GM19397 (cell line): ENCODE measurements at regions not wholly inside any gene's neighbourhood (a gene's known extent, or its start where the extent isn't known, plus 50 kb on each side); places are given as distances from the start of the nearest gene placed in this dataset.
"Not testable (repeated sequence)": the region's sequence is repeated elsewhere in the genome, so short reads cannot be mapped to it uniquely, and the experiment has no call there.

Experiments
- ATAC-seq: cut with Tn5 transposase; IDR thresholded peaks from one replicate; pipeline ENCODE4 v1.9.1; 2021; ENCODE audit warnings: mild to moderate bottlenecking, moderate library complexity; ENCODE audit not compliant: unreplicated experiment

DNA sequence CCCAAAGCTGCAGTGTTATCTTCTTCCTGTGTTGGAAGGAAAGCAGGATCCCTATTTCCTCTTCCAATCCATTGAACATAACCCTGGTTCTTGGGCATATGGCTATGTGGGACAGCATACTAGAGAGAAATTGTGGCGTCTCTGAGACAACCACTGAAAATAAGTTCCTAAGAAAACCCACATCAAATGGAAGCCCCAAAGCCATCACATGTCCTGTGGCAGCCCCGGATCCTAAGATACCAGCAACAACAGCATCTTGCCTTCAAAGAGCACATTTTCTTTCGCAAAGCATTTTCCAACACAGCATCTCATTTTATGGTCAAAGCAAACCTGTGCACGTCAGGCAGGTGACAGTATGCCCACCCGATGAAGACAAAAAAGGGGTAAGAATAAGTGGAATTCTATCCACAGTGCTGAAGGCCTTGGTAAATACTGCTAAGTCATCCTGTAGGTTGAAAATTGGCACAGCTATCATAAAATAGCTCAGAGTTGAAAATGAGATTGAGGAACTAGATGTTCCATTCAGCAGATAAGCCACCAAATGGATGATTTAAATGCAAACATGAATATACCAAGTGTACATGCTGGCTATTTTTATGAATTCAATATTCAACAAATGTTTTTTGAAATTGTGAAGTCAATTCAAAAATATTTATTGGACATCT lies 232.2 kb downstream of the DLEU7 start:
- ATAC-seq, result no peak

- ATAC-seq, result no peak
Measured at GRCh38 chr13:50612717-50613116, 230.8 kb downstream of the DLEU7 start.

GRCh38 chr13:50613356-50613831 lies 230.1 kb downstream of the DLEU7 start:
- ATAC-seq, result no peak

- ATAC-seq, result no peak
Measured at GRCh38 chr13:50615234-50615633, 228.3 kb downstream of the DLEU7 start.

- ATAC-seq, result no peak
Measured at GRCh38 chr13:50616101-50616500, 227.4 kb downstream of the DLEU7 start.

DNA sequence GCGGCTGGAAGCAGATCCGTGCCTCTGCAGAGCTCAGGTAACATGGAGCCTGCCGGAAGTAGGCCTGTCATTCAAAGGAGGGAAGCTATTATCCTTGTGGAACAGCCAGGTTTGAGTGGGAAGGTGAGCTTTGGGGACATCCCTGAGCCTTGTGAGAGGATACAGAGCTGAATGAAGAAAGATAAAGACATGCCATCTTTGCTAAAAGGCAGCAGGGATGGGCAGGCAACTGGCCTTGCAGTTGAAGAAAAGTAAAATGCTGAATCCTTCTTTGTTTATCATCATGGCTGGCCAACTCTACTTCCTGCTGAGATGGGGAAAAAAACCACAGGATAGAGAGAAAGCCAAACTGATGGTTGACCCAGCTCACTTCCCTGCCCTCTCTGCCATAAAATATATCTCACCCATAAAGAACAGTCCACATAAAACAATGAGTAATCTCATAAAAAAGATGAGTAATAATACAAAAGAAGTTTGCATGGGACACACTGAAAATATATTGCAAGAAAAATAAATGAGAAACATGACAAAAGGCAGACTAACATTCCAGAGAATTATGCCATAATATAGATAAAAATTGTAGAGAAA lies 226.3 kb downstream of the DLEU7 start:
- no peak for ATAC-seq

DNA sequence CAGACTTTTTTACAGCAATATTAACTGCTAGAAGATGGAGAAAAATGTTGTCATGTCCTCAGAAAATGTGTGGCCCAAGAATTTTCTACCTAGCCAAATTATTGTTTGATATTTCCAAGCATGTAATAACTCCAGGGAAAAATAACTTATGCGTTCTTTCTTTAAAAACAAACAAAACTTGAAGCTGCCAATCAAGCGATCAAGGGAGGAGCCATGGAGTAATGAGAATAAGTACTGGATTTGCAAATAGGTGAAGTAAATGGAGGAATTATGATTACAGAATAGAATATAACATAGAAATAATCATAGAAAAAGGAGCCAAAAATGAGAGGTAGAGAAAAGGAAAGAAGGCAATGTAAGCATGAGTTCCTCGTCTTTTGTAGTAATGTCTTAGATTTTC lies 225.3 kb downstream of the DLEU7 start:
- ATAC-seq, result no peak

GRCh38 chr13:50626101-50626547 lies 217.4 kb downstream of the DLEU7 start:
- no peak for ATAC-seq

DNA sequence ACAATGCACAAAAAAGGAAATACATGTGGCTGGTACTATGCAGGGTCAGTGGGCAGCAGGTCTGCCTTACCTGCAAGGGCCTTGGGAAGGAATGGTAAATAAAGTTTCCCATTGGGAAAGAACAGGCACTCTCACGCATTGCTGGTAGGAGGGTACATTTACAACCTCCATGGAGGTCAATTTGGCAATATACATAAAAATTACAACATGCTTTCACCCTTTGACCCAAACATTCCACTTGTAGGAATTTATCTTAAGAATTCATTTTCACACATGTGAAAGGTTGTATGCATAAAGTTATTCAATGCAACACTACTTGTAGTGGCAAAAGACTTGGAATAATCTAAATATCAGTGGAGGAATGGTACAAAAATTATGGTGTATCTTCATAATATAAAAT lies 216.4 kb downstream of the DLEU7 start:
- ATAC-seq, result no peak

DNA sequence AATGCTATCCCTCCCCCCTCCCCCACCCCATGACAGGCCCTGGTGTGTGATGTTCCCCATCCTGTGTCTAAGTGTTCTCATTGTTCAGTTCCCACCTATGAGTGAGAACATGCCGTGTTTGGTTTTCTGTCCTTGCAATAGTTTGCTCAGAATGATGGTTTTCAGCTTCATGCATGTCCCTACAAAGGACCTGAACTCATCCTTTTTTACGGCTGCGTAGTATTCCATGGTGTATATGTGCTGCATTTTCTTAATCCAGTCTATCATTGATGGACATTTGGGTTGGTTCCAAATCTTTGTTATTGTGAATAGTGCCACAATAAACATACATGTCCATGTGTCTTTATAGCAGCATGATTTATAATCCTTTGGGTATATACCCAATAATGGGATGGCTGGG lies 215.0 kb downstream of the DLEU7 start:
- ATAC-seq, result not testable (repeated sequence)

DNA sequence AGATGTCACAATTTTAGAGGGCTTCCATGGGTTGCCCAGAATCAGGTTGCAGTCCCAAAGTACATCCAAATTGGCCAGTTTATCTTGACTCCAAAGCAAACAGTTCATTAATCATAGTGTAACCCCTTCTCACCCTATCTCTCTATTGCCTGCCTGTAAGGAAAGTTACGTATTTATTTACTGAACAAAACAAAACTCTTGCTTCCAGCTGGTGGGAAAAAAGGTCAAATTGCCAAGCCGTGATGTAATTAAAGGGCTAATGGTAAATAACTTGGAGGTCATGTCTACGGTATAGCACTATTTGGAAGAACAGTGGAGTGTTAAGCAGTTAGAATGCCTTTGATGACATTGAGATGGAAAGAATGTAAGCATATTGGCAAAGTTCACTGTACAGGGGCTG lies 214.0 kb downstream of the DLEU7 start:
- no peak for ATAC-seq

DNA sequence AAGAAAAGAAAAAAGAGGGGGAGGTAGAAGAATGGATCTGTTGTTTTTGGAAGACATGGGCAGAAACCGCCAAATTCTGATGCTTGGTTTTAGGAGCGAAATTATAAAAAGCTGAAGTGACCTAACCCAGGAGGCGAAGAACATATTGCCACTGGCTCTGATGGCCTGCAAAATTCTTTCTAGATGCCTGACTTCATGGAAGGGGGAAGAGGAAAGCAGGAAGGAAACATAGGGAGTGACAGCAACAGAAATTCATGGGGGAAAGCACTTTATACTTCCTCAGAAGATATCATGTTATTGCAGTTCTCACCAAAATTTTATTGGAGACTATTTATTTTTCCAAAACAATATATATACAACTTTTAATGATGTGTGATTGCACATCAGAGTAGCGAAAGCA lies 213.5 kb downstream of the DLEU7 start:
- no peak for ATAC-seq

- ATAC-seq, result no peak
Measured at GRCh38 chr13:50631041-50631440, 212.5 kb downstream of the DLEU7 start.

- no peak for ATAC-seq
Measured at GRCh38 chr13:50634339-50634738, 209.2 kb downstream of the DLEU7 start.

DNA sequence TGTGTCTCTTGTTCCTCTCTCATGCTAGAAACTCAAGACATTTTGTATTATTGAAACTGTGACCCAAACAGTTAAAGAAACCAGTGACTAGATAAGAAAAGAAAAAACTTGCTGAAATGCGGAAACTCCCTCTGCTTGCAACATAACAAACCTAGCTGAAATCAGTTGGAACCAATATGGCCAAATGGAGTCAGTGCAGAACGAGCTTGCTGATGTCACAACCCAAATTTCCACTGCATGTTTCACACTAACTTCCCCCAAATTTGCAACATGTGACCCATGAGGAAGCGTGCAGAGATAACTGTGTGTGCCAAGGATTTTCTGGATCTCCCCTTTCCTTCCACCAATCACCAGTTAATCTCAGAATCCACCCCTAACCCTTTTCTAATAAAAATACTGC lies 208.0 kb downstream of the DLEU7 start:
- peak; percentile 60 for ATAC-seq

GRCh38 chr13:50636007-50636704 lies 207.3 kb downstream of the DLEU7 start:
- peak; percentile 83 for ATAC-seq

DNA sequence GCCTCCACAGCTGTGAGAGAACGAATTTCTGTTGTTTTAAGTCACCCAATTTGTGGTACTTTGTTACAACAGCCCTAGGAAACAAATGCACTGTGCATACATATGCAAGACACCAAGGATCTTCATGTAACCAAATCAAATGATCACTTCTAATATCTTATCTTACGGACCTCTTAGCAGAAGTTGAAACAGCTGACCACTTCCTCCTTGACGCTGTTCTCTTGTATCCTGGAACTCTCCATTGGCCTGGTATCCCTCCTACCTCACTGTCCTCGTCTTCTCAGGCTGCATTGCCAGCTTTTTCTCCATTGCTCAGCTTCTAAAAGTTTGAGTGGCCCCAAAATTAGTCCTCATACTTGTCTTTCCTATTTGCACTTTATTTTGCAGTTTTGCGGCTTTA lies 200.4 kb downstream of the DLEU7 start:
- ATAC-seq, result no peak

GRCh38 chr13:50644081-50644871 lies 199.2 kb downstream of the DLEU7 start:
- ATAC-seq, result no peak

- ATAC-seq, result no peak
Measured at GRCh38 chr13:50645092-50645491, 198.4 kb downstream of the DLEU7 start.

GRCh38 chr13:50646070-50646469 lies 197.4 kb downstream of the DLEU7 start:
- ATAC-seq, result no peak

DNA sequence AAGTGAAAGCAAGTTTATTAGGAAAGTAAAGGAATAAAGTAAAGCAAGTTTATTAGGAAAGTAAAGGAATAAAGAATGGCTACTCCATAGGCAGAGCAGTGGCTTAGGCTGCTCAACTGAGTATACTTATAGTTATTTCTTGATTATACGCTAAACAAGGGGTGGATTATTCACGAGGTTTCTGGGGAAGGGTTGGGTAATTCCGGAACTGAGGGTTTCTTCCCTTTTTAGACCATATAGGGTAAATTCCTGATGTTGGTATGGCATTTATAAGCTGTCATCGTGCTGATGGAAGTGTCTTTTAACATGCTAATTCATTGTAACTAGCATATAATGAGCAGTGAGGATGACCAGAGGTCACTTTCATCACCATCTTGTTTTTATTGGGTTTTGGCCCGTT lies 194.3 kb downstream of the DLEU7 start:
- no peak for ATAC-seq
